ENCODE measurements at regions not wholly inside any gene's neighbourhood (a gene's known extent, or its start where the extent isn't known, plus 50 kb on each side); places are given as distances from the start of the nearest gene placed in this dataset.

GRCh38 chr10:128538671-128539070 lies 412.4 kb upstream of the MKI67 start:
- TF ChIP-seq CTCF (IDR thresholded peaks at IDR 0.05; ENCODE audit: insufficient read depth, low read length, severe bottlenecking), result no peak
- no peak overlapping the region for H3K4me3 ChIP-seq (ENCODE audit: low read depth, low read length)
- FAIRE-seq (no peak), DNase-seq (ENCODE audit: low read depth) (no peak)
- no peaks in the 10 kb centered on the region for H3K36me3 ChIP-seq (ENCODE audit: control insufficient read depth, insufficient read depth, low read length)
- no peaks in the 10 kb centered on the region for H3K27me3 ChIP-seq (ENCODE audit: control insufficient read depth, insufficient read depth, low read length)

GRCh38 chr10:128539510-128540127 lies 413.4 kb upstream of the MKI67 start:
- DNase-seq (ENCODE audit: low read depth), result no peak
- FAIRE-seq, result no peak
- H3K36me3 ChIP-seq (ENCODE audit: control insufficient read depth, insufficient read depth, low read length), result no peaks in the 10 kb centered on the region
- TF ChIP-seq CTCF (IDR thresholded peaks at IDR 0.05; ENCODE audit: insufficient read depth, low read length, severe bottlenecking), result no peak
- no peaks in the 10 kb centered on the region for H3K27me3 ChIP-seq (ENCODE audit: control insufficient read depth, insufficient read depth, low read length)
- H3K4me3 ChIP-seq (ENCODE audit: low read depth, low read length), result no peak overlapping the region

- no peak for FAIRE-seq
- no peaks in the 10 kb centered on the region for H3K36me3 ChIP-seq (ENCODE audit: control insufficient read depth, insufficient read depth, low read length)
- no peak for DNase-seq (ENCODE audit: low read depth)
- TF ChIP-seq CTCF (IDR thresholded peaks at IDR 0.05; ENCODE audit: insufficient read depth, low read length, severe bottlenecking), result no peak
- H3K27me3 ChIP-seq (ENCODE audit: control insufficient read depth, insufficient read depth, low read length), result no peaks in the 10 kb centered on the region
- H3K4me3 ChIP-seq (ENCODE audit: low read depth, low read length), result no peak overlapping the region
Observed at GRCh38 chr10:128540128-128540762, 414.0 kb upstream of the MKI67 start.

DNA sequence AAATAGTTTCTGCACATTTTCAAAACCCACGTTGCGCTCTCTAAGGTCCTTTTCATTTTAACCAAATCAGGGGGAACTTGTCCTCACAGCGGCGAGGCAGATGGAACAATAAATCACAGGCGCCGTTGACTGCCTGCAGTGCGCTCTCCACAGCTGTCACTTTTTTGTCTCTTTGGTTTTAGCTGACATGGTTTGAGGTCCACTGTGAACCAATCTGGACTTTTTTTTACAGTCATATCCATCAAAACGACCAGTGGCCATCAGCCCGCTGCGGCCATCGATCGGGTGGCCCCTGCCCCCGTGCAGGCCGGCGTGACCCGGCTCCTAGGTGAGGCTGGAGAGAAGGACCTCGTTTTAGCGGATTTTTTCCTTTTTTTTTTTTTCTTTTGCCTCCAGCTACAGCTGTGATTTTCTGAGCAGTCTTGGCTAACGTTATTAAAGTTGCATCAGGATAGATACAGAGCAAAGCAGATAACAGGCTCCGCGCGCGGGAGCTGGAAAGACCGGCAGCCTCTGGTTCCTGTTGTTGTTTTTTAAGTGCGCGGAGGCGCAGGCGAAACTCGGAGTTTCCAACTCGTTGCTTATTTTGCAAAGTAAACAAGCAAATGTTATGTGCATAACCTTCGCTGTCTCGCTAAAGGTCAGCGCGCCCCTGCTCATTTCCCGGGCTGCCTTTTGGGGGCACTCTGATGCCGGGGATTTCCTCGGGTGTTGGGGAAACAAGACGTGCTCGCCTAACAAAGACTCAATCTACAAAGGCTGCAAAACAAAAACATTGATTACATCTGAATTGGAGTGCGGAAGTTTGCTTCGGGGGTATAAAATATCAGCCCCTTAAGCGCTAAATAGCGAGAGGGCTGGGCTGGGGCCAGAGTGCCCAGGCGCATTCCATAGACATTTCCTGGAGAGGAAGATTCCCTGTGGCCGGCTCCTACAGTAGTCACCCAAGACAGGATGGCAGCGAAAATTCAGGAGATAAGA lies 414.8 kb upstream of the MKI67 start:
- Histone ChIP-seq H3K36me3 (ENCODE audit: control insufficient read depth, insufficient read depth, low read length) (no peaks in the 10 kb centered on the region), H3K27me3 (ENCODE audit: control insufficient read depth, insufficient read depth, low read length) (no peaks in the 10 kb centered on the region), H3K4me3 (ENCODE audit: low read depth, low read length) (no peak overlapping the region)
- no peak for DNase-seq (ENCODE audit: low read depth)
- no peak for TF ChIP-seq CTCF (IDR thresholded peaks at IDR 0.05; ENCODE audit: insufficient read depth, low read length, severe bottlenecking)
- FAIRE-seq, result no peak

DNA sequence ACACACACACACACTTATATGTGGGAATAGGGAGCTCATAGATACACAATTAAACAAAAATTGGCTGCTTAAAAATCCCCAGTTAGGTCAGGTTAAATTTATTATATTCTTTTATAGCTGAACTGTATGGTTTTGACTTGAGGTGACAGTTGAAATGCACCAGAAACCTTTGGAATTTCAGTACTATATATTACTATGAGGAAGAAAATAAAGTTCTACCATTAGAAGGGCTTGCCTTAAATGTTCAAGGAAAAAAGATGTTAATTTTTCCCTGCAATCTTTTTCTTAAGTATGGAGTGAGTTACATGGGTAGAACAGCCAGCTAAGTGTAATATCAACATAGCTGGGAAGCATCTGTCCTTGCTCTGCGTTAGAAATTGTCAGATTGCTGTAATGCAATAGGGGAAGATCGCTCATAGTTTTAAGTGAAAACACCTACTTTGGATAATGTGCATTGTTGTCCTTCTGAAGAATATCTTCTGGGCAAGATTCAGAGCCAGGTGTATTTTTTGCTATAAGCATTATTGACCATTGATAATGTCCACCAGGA lies 415.8 kb upstream of the MKI67 start:
- H3K27me3 ChIP-seq (ENCODE audit: control insufficient read depth, insufficient read depth, low read length), result no peaks in the 10 kb centered on the region
- DNase-seq (ENCODE audit: low read depth), result no peak
- no peak overlapping the region for H3K4me3 ChIP-seq (ENCODE audit: low read depth, low read length)
- no peak for TF ChIP-seq CTCF (IDR thresholded peaks at IDR 0.05; ENCODE audit: insufficient read depth, low read length, severe bottlenecking)
- no peaks in the 10 kb centered on the region for H3K36me3 ChIP-seq (ENCODE audit: control insufficient read depth, insufficient read depth, low read length)
- no peak for FAIRE-seq

Measured in bronchial epithelial cell (primary cell).